ENCODE measurements at regions not wholly inside any gene's neighbourhood (a gene's known extent, or its start where the extent isn't known, plus 50 kb on each side); places are given as distances from the start of the nearest gene placed in this dataset.
"Not testable (repeated sequence)": the region's sequence is repeated elsewhere in the genome, so short reads cannot be mapped to it uniquely, and the experiment has no call there.

DNA sequence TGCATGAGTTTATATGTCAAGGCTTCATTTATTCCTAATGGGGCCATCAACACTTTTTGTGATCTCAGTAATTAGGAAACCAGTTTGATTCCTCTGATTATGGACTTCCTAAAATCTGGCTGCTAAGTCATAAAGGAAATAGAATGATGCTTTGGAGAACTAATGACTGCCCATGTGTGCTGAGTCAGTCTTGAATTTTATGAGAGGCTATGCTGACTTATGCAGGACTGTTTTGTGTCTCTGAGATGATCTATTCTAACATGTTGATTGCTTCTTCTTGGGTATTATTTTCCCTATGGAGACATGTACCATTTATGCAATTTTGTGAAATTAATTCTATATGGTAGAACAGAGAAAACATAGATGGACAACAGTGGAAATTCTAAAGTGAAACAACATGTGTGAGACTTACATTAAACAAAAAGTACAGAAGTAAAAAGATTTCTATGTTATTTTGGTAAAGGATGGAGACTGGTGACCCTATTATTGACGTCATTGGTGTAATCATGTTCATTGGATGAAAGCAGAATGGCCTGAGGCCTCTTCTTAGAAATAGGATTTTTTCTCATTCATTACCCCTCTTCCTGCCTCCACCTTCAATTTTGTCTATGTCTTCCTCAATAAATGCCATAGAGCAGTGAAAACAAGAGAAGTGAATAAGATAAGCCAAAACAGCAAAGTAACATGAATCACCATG lies 1658.2 kb upstream of the PIK3C3 start:
- Histone ChIP-seq H3K9me3 (ENCODE audit: low read depth) (no peaks in the 10 kb centered on the region), H3K4me3 (no peak overlapping the region), H3K4me1 (ENCODE audit: low read depth) (no peaks in the 10 kb centered on the region), H3K27ac (no peak overlapping the region), H3K36me3 (no peaks in the 10 kb centered on the region), H3K27me3 (no peaks in the 10 kb centered on the region)
- TF ChIP-seq, protein P1, sequence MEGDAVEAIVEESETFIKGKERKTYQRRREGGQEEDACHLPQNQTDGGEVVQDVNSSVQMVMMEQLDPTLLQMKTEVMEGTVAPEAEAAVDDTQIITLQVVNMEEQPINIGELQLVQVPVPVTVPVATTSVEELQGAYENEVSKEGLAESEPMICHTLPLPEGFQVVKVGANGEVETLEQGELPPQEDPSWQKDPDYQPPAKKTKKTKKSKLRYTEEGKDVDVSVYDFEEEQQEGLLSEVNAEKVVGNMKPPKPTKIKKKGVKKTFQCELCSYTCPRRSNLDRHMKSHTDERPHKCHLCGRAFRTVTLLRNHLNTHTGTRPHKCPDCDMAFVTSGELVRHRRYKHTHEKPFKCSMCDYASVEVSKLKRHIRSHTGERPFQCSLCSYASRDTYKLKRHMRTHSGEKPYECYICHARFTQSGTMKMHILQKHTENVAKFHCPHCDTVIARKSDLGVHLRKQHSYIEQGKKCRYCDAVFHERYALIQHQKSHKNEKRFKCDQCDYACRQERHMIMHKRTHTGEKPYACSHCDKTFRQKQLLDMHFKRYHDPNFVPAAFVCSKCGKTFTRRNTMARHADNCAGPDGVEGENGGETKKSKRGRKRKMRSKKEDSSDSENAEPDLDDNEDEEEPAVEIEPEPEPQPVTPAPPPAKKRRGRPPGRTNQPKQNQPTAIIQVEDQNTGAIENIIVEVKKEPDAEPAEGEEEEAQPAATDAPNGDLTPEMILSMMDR (IDR thresholded peaks at IDR 0.05; ENCODE audit: low read depth, low read length) = no peak
- DNase-seq (ENCODE audit: low read depth in 1 of 2, low spot score in 1 of 2) = no peak

DNA sequence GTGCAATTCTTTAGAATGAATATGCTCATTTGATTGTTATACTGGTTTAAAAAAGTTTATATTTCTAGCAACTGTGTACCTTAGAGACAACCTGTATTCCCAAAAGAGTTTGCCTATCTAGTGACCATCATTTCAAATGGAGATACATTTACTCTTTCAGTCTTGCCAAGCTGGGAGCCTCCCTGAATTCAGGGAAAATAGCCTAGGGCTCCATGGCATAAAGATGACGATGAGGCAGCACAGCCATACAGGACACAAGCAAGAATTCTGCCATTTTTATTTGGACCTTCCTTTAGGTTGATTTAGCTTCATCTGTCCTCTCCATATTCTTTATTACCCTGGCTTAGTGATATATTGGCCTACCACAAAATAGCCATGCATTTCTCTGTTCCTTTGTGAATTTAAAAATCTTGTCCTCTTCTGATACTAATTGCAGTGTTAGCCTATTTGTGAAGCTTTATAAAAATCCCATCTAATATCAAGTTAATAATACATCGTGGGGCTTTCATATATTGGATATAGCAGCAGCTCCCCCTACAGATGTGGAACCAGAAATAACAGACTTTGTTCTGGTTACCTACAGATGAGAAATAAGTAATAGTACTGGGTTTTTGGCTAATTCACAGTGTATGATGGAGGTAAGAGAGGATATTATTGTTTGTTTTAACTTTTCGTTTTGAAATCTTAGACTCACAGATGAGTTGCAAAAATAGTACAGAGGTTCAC lies 1661.9 kb upstream of the PIK3C3 start:
- peak; percentile 9 to 12 for DNase-seq (ENCODE audit: low read depth in 1 of 2, low spot score in 1 of 2)
- no peak overlapping the region for H3K27ac ChIP-seq
- H3K36me3 ChIP-seq = no peaks in the 10 kb centered on the region
- H3K27me3 ChIP-seq = no peaks in the 10 kb centered on the region
- no peaks in the 10 kb centered on the region for H3K9me3 ChIP-seq (ENCODE audit: low read depth)
- TF ChIP-seq, protein P1 (IDR thresholded peaks at IDR 0.05; ENCODE audit: low read depth, low read length) = peak; percentile 27
- no peaks in the 10 kb centered on the region for H3K4me1 ChIP-seq (ENCODE audit: low read depth)
- H3K4me3 ChIP-seq = no peak overlapping the region

DNA sequence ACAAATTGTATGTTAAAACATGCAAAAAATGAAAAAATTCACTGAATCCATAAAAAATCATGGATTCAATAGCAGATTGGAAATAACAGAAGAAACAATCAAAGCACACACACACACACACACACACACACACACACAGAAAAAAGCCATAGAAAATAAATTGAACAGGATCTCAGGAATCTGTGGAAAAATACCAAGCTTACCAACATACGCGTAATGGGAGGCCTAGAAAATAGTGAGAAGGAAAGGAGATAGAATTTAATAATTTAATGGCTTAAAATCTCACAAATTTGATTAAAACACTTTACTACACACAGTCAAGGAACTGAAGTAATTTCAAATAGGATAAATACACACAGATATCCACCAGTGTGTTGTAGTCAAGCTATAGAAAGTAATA lies 1671.5 kb upstream of the PIK3C3 start:
- H3K4me1 ChIP-seq (ENCODE audit: low read depth) = no peaks in the 10 kb centered on the region
- TF ChIP-seq, protein P1 (IDR thresholded peaks at IDR 0.05; ENCODE audit: low read depth, low read length) = no peak
- H3K36me3 ChIP-seq = no peaks in the 10 kb centered on the region
- H3K27me3 ChIP-seq = no peaks in the 10 kb centered on the region
- no peak overlapping the region for H3K4me3 ChIP-seq
- peaks cover 2% of the 10 kb centered on the region for H3K9me3 ChIP-seq (ENCODE audit: low read depth)
- H3K27ac ChIP-seq = no peak overlapping the region
- no peak for DNase-seq (ENCODE audit: low read depth in 1 of 2, low spot score in 1 of 2)

DNA sequence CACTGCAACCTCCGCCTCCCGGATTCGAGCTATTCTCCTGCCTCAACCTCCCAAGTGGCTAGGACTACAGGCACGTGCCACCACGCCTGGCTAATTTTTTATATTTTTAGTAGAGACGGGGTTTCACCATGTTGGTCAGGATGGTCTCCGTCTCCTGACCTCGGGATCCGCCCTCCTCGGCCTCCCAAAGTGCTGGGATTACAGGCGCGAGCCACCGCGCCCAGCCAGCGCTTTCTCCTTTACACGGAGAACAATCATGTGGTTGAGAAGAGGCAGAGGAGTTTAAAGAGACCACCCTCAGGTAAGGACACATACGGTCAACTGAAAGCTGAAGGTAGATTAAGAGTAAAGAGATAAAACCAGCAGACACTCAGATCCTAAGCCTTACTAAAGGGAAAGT lies 1673.7 kb upstream of the PIK3C3 start:
- H3K4me3 ChIP-seq; H3K36me3 ChIP-seq; H3K27me3 ChIP-seq; H3K27ac ChIP-seq; DNase-seq (ENCODE audit: low read depth in 1 of 2, low spot score in 1 of 2); H3K4me1 ChIP-seq (ENCODE audit: low read depth); H3K9me3 ChIP-seq (ENCODE audit: low read depth): not testable (repeated sequence)

DNA sequence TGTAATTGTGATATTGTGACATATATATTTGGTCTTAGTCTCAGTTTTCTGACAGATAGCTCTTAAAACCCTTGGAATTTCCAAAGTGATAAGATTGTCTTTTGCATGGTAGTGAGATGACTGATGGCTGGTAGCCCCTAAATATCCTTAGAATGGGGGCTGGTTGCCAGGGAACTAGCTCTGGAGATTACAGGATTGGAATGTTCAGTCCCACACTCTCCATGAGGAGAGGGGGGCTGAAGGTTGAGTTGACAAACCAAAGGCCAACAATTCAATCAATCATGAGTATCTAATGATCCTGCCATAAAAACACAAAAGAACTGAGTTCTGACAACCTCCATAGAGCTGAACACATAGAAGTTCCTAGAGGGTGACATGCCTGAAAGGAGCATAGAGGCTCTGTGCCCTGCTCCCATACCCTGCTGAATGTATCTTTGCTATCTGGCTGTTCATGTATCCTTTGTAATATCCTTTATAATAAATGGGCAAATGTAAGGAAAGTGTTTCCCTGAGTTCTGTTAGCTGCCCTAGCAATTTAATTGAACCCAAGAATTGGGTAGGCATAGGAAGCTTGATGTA lies 1680.3 kb upstream of the PIK3C3 start:
- Histone ChIP-seq H3K27me3 (no peaks in the 10 kb centered on the region), H3K9me3 (ENCODE audit: low read depth) (no peaks in the 10 kb centered on the region), H3K4me1 (ENCODE audit: low read depth) (peaks cover 14% of the 10 kb centered on the region), H3K36me3 (no peaks in the 10 kb centered on the region), H3K27ac (no peak overlapping the region), H3K4me3 (no peak overlapping the region)
- TF ChIP-seq, protein P1 (IDR thresholded peaks at IDR 0.05; ENCODE audit: low read depth, low read length) = no peak
- DNase-seq (ENCODE audit: low read depth in 1 of 2, low spot score in 1 of 2) = peak in 1 of 2 donors; percentile 4

All from cardiac muscle cell (in vitro differentiated cells and primary cell).